Liver (tissue), 8 donors: ENCODE measurements at regions not wholly inside any gene's neighbourhood (a gene's known extent, or its start where the extent isn't known, plus 50 kb on each side); places are given as distances from the start of the nearest gene placed in this dataset.

Source experiments
- DNase-seq: peaks from one replicate; pipeline ENCODE4 v3.0.0-alpha.2; 2017; ENCODE audit warnings: low spot score
- H3K27ac ChIP-seq, 2 donors: one replicate each; pipeline ENCODE4 v1.7.0; 2013; ENCODE audit warnings: inconsistent platforms in 2 of 2, low read length in 2 of 2, control low read depth in 1 of 2, low read depth in 1 of 2, mild to moderate bottlenecking in 1 of 2
- H3K27me3 ChIP-seq, 4 donors: one replicate each; pipeline versions ENCODE4 v1.6.1 to v1.7.0; 2013; ENCODE audit warnings: low read length in 3 of 4, inconsistent platforms in 1 of 4, mild to moderate bottlenecking in 1 of 4, moderate library complexity in 1 of 4; ENCODE audit not compliant: control insufficient read depth in 4 of 4, insufficient read depth in 4 of 4
- H3K36me3 ChIP-seq, 4 donors: one replicate each; pipeline versions ENCODE4 v1.6.1 to v1.7.0; 2013; ENCODE audit warnings: low read length in 3 of 4, mild to moderate bottlenecking in 3 of 4, low read depth in 1 of 4, moderate library complexity in 1 of 4; ENCODE audit not compliant: control insufficient read depth in 4 of 4, insufficient read depth in 3 of 4
- H3K4me1 ChIP-seq, 4 donors: one replicate each; pipeline versions ENCODE4 v1.6.1 to v1.7.0; 2013; ENCODE audit warnings: low read length in 3 of 4, mild to moderate bottlenecking in 3 of 4, moderate library complexity in 1 of 4; ENCODE audit not compliant: control insufficient read depth in 4 of 4, insufficient read depth in 4 of 4
- H3K4me3 ChIP-seq, 3 donors: one replicate each; pipeline versions ENCODE4 v1.6.1 to v1.7.0; 2013; ENCODE audit warnings: low read length in 3 of 3, control low read depth in 1 of 3, low read depth in 1 of 3, mild to moderate bottlenecking in 1 of 3
- H3K9ac ChIP-seq, 2 donors: one replicate each; pipeline ENCODE4 v1.7.0; 2013; ENCODE audit warnings: low read length in 2 of 2, mild to moderate bottlenecking in 2 of 2, moderate library complexity in 2 of 2, control low read depth in 1 of 2, low read depth in 1 of 2
- H3K9me3 ChIP-seq, 4 donors: one replicate each; pipeline versions ENCODE4 v1.6.1 to v1.7.0; 2013; ENCODE audit warnings: low read length in 3 of 4; ENCODE audit not compliant: control insufficient read depth in 4 of 4
- FOXA1 ChIP-seq: IDR thresholded peaks from 2 replicates; pipeline ENCODE4 v1.6.1; 2016; ENCODE audit warnings: antibody characterized with exemption
- FOXA2 ChIP-seq: IDR thresholded peaks from 2 replicates; pipeline ENCODE4 v1.6.1; 2016; ENCODE audit warnings: antibody characterized with exemption
- GABPA ChIP-seq, 2 donors: IDR thresholded peaks in 1 of 2; conservative IDR thresholded peaks in 1 of 2; 2 replicates each; pipeline ENCODE4 v1.6.1; 2016; ENCODE audit warnings: antibody characterized with exemption in 2 of 2, mild to moderate bottlenecking in 1 of 2, moderate library complexity in 1 of 2
- HNF4A ChIP-seq, 2 donors: conservative IDR thresholded peaks; 2 replicates each; pipeline ENCODE4 v1.6.1; 2016; ENCODE audit warnings: antibody characterized with exemption in 2 of 2, mild to moderate bottlenecking in 2 of 2
- HNF4G ChIP-seq: IDR thresholded peaks from 2 replicates; pipeline ENCODE4 v1.6.1; 2016; ENCODE audit warnings: antibody characterized with exemption
- JUND ChIP-seq, 2 donors: IDR thresholded peaks; 2 replicates each; pipeline ENCODE4 v1.6.1; 2016; ENCODE audit warnings: antibody characterized with exemption in 2 of 2
- NR2F2 ChIP-seq: IDR thresholded peaks from 2 replicates; pipeline ENCODE4 v1.6.1; 2016; ENCODE audit warnings: antibody characterized with exemption
- RAD21 ChIP-seq, 2 donors: IDR thresholded peaks; 2 replicates each; pipeline ENCODE4 v1.6.1; 2016; ENCODE audit warnings: antibody characterized with exemption in 2 of 2, mild to moderate bottlenecking in 2 of 2
- RXRA ChIP-seq, 2 donors: IDR thresholded peaks; 2 replicates each; pipeline ENCODE4 v1.6.1; 2017 to 2018; ENCODE audit warnings: antibody characterized with exemption in 2 of 2, mild to moderate bottlenecking in 1 of 2
- SP1 ChIP-seq: IDR thresholded peaks from 2 replicates; pipeline ENCODE4 v1.6.1; 2018; ENCODE audit warnings: antibody characterized with exemption, mild to moderate bottlenecking
- TAF1 ChIP-seq: conservative IDR thresholded peaks from 2 replicates; pipeline ENCODE4 v1.6.1; 2016; ENCODE audit warnings: antibody characterized with exemption, mild to moderate bottlenecking
- YY1 ChIP-seq: IDR thresholded peaks from 2 replicates; pipeline ENCODE4 v1.6.1; 2016; ENCODE audit warnings: antibody characterized with exemption, mild to moderate bottlenecking
- WGBS: extraction: QIAGEN DNeasy Blood & Tissue Kit; methylation state at CpG from one replicate; pipeline ENCODE4 v1.1.7; 2013; 5-methylcytosine and 5-hydroxymethylcytosine counted together
- TF ChIP-seq, protein P1 (sequence below): IDR thresholded peaks from 2 replicates; pipeline ENCODE4 v1.6.1; 2016; ENCODE audit warnings: antibody characterized with exemption
- TF ChIP-seq, protein P2 (sequence below): fragments of 150-350 bp; IDR thresholded peaks from 2 replicates; pipeline ENCODE4 v1.5.1; 2017; ENCODE audit warnings: improper control_type of control experiment, low read depth, low read length; ENCODE audit not compliant: missing input control
- donor health status: healthy.
- donor health status: healthy.
- donor health status: healthy.
- donor health status: healthy.
- donor health status: healthy.

DNA sequence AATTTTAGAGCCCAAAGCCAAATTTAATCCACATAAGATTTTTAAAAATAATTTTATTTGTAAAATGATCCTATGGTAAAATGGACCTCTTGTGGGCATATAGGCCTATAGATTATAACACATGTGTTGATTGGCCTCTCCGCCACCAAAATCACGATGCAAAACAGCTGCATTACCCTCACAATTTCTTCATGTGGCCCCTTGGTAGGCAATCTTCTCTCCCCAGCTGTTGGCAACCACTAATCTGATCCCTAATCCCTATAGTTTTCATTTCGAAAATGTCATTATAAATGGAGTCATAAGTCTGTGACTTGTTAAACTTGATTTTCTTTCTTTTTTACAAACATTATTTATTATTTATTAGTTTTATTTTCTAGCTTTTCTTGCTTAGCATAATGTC is 263.9 kb upstream of the SULF2 start:
- Histone ChIP-seq H3K27ac (no peak overlapping the region), H3K4me3 (no peak overlapping the region), H3K27me3 (no peaks in the 10 kb centered on the region), H3K9me3 (peaks cover 0 to 5% (median 1%) of the 10 kb centered on the region in 4 donors), H3K9ac (no peak overlapping the region), H3K36me3 (no peaks in the 10 kb centered on the region), H3K4me1 (no peaks in the 10 kb centered on the region)
- 82% methylated on average over 3 of the region's 3 CpGs for WGBS
- TF ChIP-seq FOXA2 (no peak), TAF1 (no peak), SP1 (no peak), HNF4G (no peak)
- no peak for DNase-seq

DNA sequence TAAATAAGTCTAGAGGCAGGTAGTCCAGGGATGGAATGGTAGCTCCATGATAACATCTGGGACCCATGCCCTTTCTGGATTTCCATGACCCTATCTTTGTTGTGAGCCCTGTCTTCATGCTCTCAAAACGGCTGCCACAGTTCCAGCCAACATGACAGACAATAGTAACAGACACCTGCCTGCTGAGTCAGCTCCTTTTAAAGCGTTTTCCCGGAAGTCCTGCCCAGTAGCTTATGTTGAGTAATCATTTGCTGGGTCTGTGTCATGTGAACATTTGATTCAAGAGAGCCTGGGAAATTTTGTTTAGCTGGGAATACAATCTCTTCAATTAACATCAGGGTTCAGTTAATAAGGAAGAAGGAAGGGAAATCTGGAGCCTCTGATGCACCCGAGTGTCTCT is 262.2 kb upstream of the SULF2 start:
- H3K4me3 ChIP-seq = no peak overlapping the region
- H3K27ac ChIP-seq = no peak overlapping the region
- H3K9me3 ChIP-seq = peaks cover 0 to 5% (median 1%) of the 10 kb centered on the region in 4 donors
- TF ChIP-seq YY1 (no peak), NR2F2 (no peak), SP1 (no peak), JUND (IDR thresholded peaks at IDR 0.05) (no peak), HNF4A (conservative IDR thresholded peaks at IDR 0.05) (no peak), HNF4G (no peak), FOXA1 (no peak), GABPA (IDR thresholded peaks at IDR 0.05 in 1 of 2, conservative IDR thresholded peaks at IDR 0.05 in 1 of 2) (no peak), RAD21 (IDR thresholded peaks at IDR 0.05) (no peak), TAF1 (no peak), RXRA (IDR thresholded peaks at IDR 0.05) (no peak), FOXA2 (no peak)
- TF ChIP-seq, protein P1, sequence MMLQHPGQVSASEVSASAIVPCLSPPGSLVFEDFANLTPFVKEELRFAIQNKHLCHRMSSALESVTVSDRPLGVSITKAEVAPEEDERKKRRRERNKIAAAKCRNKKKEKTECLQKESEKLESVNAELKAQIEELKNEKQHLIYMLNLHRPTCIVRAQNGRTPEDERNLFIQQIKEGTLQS = no peak
- TF ChIP-seq, protein P2, sequence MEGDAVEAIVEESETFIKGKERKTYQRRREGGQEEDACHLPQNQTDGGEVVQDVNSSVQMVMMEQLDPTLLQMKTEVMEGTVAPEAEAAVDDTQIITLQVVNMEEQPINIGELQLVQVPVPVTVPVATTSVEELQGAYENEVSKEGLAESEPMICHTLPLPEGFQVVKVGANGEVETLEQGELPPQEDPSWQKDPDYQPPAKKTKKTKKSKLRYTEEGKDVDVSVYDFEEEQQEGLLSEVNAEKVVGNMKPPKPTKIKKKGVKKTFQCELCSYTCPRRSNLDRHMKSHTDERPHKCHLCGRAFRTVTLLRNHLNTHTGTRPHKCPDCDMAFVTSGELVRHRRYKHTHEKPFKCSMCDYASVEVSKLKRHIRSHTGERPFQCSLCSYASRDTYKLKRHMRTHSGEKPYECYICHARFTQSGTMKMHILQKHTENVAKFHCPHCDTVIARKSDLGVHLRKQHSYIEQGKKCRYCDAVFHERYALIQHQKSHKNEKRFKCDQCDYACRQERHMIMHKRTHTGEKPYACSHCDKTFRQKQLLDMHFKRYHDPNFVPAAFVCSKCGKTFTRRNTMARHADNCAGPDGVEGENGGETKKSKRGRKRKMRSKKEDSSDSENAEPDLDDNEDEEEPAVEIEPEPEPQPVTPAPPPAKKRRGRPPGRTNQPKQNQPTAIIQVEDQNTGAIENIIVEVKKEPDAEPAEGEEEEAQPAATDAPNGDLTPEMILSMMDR = no peak
- no peaks in the 10 kb centered on the region for H3K36me3 ChIP-seq
- no peak for DNase-seq
- WGBS = 68% methylated on average over 4 of the region's 4 CpGs
- H3K4me1 ChIP-seq = no peaks in the 10 kb centered on the region
- H3K27me3 ChIP-seq = peaks cover 0 to 2% (median 0%) of the 10 kb centered on the region in 4 donors
- no peak overlapping the region for H3K9ac ChIP-seq

DNA sequence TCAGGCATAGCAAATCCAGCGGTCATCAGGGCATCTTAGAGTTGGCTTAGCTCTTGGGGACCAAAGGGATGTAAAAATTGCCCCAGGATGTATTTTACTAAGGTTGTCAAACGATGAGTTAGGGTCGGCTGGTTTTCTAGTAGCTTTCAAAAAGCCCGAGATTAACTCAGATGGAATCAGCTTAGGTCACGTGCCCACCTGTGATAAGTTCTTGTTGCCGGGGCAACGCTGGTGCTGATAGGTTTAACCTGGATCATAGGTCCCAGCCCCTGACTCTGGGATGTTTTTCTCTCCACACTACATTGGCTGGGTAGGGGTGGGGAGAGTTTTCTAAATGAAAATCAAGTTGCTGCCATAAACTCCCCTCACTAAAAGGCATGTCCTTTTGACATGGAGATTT is 257.3 kb upstream of the SULF2 start:
- Histone ChIP-seq H3K4me1 (no peaks in the 10 kb centered on the region), H3K27me3 (peaks cover 0 to 3% (median 1%) of the 10 kb centered on the region in 4 donors), H3K9me3 (no peaks in the 10 kb centered on the region), H3K4me3 (no peak overlapping the region), H3K27ac (no peak overlapping the region), H3K36me3 (no peaks in the 10 kb centered on the region), H3K9ac (no peak overlapping the region)
- DNase-seq = no peak
- TF ChIP-seq, protein P2 = no peak
- TF ChIP-seq RAD21 (IDR thresholded peaks at IDR 0.05) = no peak
- TF ChIP-seq GABPA (IDR thresholded peaks at IDR 0.05 in 1 of 2, conservative IDR thresholded peaks at IDR 0.05 in 1 of 2) = no peak
- TF ChIP-seq, protein P1 = no peak
- no peak for TF ChIP-seq YY1
- 73% methylated on average over 7 of the region's 7 CpGs for WGBS
